Body of pancreas (tissue), 4 donors: ENCODE measurements at regions not wholly inside any gene's neighbourhood (a gene's known extent, or its start where the extent isn't known, plus 50 kb on each side); places are given as distances from the start of the nearest gene placed in this dataset.

ENCODE experiments used
- ATAC-seq: fragments of 150-250 bp; one replicate; pipeline ENCODE4 v1.9.1; 2016
- DNase-seq, 4 donors: peaks; one replicate each; pipeline ENCODE4 v3.0.0-alpha.2; 2019
- H3K27ac ChIP-seq, 4 donors: fragments of 200-600 bp; sonication (generic); 1 replicate in 3 of 4; 2 replicates in 1 of 4; pipeline versions ENCODE4 v1.5.1 to v1.6.1; 2016 to 2019; ENCODE audit warnings: mild to moderate bottlenecking in 1 of 4, mixed read lengths in 1 of 4, moderate library complexity in 1 of 4
- H3K27me3 ChIP-seq, 2 donors: fragments of 200-600 bp; sonication (generic); one replicate each; pipeline ENCODE4 v1.6.0; 2016; ENCODE audit warnings: mild to moderate bottlenecking in 1 of 2
- H3K36me3 ChIP-seq, 2 donors: fragments of 200-600 bp; sonication (generic); replicated peaks in 1 of 2; 2 replicates each; pipeline ENCODE4 v1.5.1; 2016; ENCODE audit warnings: low read depth in 2 of 2; ENCODE audit not compliant: insufficient read depth in 1 of 2
- H3K4me1 ChIP-seq: fragments of 200-600 bp; sonication (generic); one replicate; pipeline ENCODE4 v1.6.0; 2016
- H3K4me3 ChIP-seq, 2 donors: fragments of 200-600 bp; sonication (generic); 1 replicate in 1 of 2; 2 replicates in 1 of 2; pipeline ENCODE4 v1.5.1; 2016 to 2019
- H3K9me3 ChIP-seq, 3 donors: fragments of 200-600 bp; sonication (generic); 1 replicate in 2 of 3; 2 replicates in 1 of 3; pipeline ENCODE4 v1.5.1; 2016
- POLR2A ChIP-seq, 3 donors: fragments of 450-650 bp; IDR thresholded peaks; one replicate each; pipeline ENCODE4 v1.6.1; 2016; ENCODE audit warnings: antibody characterized with exemption in 3 of 3, mild to moderate bottlenecking in 2 of 3
- WGBS, 2 donors: methylation state at CpG; one replicate each; pipeline ENCODE4 v1.1.5; 2017; 5-methylcytosine and 5-hydroxymethylcytosine counted together
- intact Hi-C: fragments of 100-400 bp; cut with DNase I; formaldehyde crosslinking; loops from one replicate; pipeline ENCODE4 v1.15.1; 2023
- TF ChIP-seq, protein P1 (sequence below), 7 experiments: fragments of 450-650 bp in 4 of 7; fragments of 200-600 bp in 3 of 7; sonication (generic) in 3 of 7; IDR thresholded peaks; one replicate each; pipeline ENCODE4 v1.5.1; 2016 to 2019; ENCODE audit warnings: antibody characterized with exemption in 7 of 7

DNA sequence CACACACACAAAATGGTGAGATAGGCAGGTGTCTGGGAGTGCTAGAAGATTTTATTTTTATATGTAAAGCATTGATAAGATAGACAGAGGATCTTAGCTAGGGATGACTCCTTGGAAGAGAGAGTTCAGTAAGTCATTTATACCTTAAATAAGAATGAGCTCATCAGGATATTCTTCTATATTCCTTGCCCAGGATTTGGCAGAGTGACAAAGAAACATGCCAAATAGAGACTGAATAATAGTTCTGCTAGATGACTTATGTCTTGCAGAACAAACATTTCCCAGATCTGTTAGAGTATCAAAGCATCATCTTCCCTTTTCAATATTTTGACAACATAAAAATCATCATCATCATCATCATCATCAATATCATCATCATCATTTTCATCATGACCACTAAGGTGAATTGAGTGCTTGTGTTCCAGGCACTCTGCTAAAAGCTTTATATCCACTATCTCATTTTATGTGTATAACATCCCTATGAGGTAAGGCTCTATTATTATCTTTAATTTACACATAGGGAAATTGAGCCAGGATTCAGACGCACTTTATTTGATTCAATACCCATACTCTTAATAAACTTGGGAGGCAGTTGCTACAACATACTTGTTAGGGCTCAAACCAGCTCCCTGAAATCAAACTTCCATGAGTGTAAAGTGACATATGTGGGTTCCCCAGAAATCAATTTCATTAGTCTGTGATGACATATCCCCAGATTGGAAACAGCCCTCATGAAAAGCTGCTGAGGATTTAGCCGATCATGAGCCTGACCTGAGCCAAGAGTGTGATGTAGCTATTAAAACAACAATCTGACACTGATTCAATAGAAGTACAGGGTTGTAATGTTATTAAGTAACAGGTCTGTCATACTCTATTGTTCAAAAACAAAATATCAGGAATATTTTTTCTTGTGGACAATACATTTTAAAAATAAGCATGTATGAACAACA, 176.3 kb upstream of the SEMA6A start:
- ATAC-seq (no peak), DNase-seq (no peak)
- WGBS, 2 donors = 71 to 74% methylated on average over 2 of the region's 2 CpGs
- no peaks in the 10 kb centered on the region for H3K27me3 ChIP-seq
- TF ChIP-seq POLR2A (IDR thresholded peaks at IDR 0.05) = no peak
- TF ChIP-seq, protein P1, sequence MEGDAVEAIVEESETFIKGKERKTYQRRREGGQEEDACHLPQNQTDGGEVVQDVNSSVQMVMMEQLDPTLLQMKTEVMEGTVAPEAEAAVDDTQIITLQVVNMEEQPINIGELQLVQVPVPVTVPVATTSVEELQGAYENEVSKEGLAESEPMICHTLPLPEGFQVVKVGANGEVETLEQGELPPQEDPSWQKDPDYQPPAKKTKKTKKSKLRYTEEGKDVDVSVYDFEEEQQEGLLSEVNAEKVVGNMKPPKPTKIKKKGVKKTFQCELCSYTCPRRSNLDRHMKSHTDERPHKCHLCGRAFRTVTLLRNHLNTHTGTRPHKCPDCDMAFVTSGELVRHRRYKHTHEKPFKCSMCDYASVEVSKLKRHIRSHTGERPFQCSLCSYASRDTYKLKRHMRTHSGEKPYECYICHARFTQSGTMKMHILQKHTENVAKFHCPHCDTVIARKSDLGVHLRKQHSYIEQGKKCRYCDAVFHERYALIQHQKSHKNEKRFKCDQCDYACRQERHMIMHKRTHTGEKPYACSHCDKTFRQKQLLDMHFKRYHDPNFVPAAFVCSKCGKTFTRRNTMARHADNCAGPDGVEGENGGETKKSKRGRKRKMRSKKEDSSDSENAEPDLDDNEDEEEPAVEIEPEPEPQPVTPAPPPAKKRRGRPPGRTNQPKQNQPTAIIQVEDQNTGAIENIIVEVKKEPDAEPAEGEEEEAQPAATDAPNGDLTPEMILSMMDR (IDR thresholded peaks at IDR 0.05) = no peak
- intact Hi-C loops = no loop called here
- H3K9me3 ChIP-seq = no peaks in the 10 kb centered on the region
- no peaks in the 10 kb centered on the region for H3K36me3 ChIP-seq
- no peak overlapping the region for H3K27ac ChIP-seq
- H3K4me1 ChIP-seq = no peaks in the 10 kb centered on the region
- H3K4me3 ChIP-seq = no peak overlapping the region

GRCh38 chr5:116747881-116748280, 173.3 kb upstream of the SEMA6A start:
- Histone ChIP-seq H3K27me3 (no peaks in the 10 kb centered on the region), H3K36me3 (no peaks in the 10 kb centered on the region), H3K9me3 (no peaks in the 10 kb centered on the region), H3K4me1 (no peaks in the 10 kb centered on the region), H3K4me3 (no peak overlapping the region), H3K27ac (no peak overlapping the region)
- WGBS, 2 donors = 86 to 100% methylated on average over 1 of the region's 1 CpG
- ATAC-seq (no peak), DNase-seq (no peak)
- intact Hi-C loops = no loop called here
- TF ChIP-seq, protein P1 (IDR thresholded peaks at IDR 0.05) = no peak
- TF ChIP-seq POLR2A (IDR thresholded peaks at IDR 0.05) = no peak

GRCh38 chr5:116746668-116747067, 172.0 kb upstream of the SEMA6A start:
- WGBS, 2 donors = 60 to 61% methylated on average over 3 of the region's 3 CpGs
- no peak for TF ChIP-seq POLR2A (IDR thresholded peaks at IDR 0.05)
- TF ChIP-seq, protein P1 (IDR thresholded peaks at IDR 0.05) = no peak
- no peak overlapping the region for H3K27ac ChIP-seq
- H3K36me3 ChIP-seq = no peaks in the 10 kb centered on the region
- intact Hi-C loops = no loop called here
- no peak overlapping the region for H3K4me3 ChIP-seq
- no peaks in the 10 kb centered on the region for H3K27me3 ChIP-seq
- H3K4me1 ChIP-seq = no peaks in the 10 kb centered on the region
- DNase-seq (no peak), ATAC-seq (no peak)
- H3K9me3 ChIP-seq = no peaks in the 10 kb centered on the region

DNA sequence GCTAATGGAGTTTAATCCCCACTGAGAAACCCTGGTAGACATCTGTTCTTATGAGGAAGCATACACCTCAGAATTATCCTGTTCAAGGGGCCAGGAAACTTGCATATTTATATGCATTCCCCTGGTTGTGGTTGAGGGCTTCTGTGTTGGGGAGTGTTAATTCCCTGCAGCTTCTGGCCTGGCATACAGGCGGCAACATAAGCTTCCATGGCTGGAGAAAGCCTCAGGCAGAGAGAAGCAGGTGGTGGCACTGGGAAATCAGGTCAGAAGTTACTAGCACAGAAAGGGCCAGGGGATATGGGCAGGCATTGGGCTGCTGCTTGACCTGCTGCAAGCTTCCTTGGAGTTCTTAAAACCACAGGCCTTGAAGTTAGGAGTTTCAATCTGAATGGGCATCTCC, 166.1 kb upstream of the SEMA6A start:
- ATAC-seq = no peak
- Histone ChIP-seq H3K4me3 (no peak overlapping the region), H3K27me3 (no peaks in the 10 kb centered on the region), H3K4me1 (no peaks in the 10 kb centered on the region), H3K36me3 (no peaks in the 10 kb centered on the region), H3K9me3 (no peaks in the 10 kb centered on the region), H3K27ac (no peak overlapping the region)
- intact Hi-C loops = no loop called here
- 67 to 81% methylated on average over 1 of the region's 1 CpG for WGBS, 2 donors
- DNase-seq = no peak
- no peak for TF ChIP-seq POLR2A (IDR thresholded peaks at IDR 0.05)
- TF ChIP-seq, protein P1 (IDR thresholded peaks at IDR 0.05) = no peak

DNA sequence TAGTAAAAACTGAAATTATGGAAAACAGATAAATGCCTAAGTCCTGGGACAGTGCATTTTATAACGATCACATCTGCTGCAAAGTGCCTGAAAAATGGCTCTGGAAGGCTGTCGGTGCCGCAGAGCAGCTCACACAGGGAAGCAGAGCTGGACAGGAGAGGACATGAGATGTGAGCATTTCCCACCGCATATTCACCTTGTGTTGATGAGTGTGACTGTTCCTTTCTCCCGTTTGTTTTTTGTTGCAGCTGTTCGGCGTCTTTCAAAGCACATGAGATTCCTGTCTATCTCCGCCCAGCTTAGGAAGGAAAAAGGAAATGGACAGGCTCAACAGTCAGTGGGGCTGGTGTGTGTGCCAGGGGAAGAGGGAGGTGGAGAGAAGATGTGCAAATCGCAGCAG, 164.9 kb upstream of the SEMA6A start:
- intact Hi-C loops = no loop called here
- no peak overlapping the region for H3K4me3 ChIP-seq
- DNase-seq (no peak), ATAC-seq (no peak)
- H3K4me1 ChIP-seq = peaks cover 4% of the 10 kb centered on the region
- no peaks in the 10 kb centered on the region for H3K36me3 ChIP-seq
- WGBS, 2 donors = 31 to 43% methylated on average over 9 of the region's 9 CpGs
- H3K27me3 ChIP-seq = no peaks in the 10 kb centered on the region
- TF ChIP-seq POLR2A (IDR thresholded peaks at IDR 0.05) = no peak
- TF ChIP-seq, protein P1 (IDR thresholded peaks at IDR 0.05) = no peak
- H3K27ac ChIP-seq = no peak overlapping the region
- no peaks in the 10 kb centered on the region for H3K9me3 ChIP-seq
